IMR-90 (cell line): ENCODE measurements at regions not wholly inside any gene's neighbourhood (a gene's known extent, or its start where the extent isn't known, plus 50 kb on each side); places are given as distances from the start of the nearest gene placed in this dataset.

Experiments
- ATAC-seq: fragments of 200-7000 bp; cut with Tn5 transposase; 2 replicates; pipeline ENCODE4 v1.9.1; 2020; ENCODE audit warnings: low read depth, mild to moderate bottlenecking, moderate library complexity
- BruUV-seq: library from RNA; stranded (reverse); fragments of 400-500 nt; replicated peaks from 2 replicates; lab custom pipeline; 2021; lab: Mats Ljungman, UMichigan
- CTCF ChIA-PET: fragments of 300-600 bp; formaldehyde crosslinking; extraction: SDS; loops from one replicate; lab custom pipeline; 2021; ENCODE audit warnings: antibody characterized with exemption; lab: Yijun Ruan, JAX
- POLR2A ChIA-PET: fragments of 300-600 bp; sonication (Branson Sonifier 250); formaldehyde crosslinking; loops from one replicate; lab custom pipeline; 2022; ENCODE audit warnings: antibody characterized with exemption; ENCODE audit not compliant: unreplicated experiment; lab: Charles Lee
- DNase-seq: peaks from one replicate; pipeline ENCODE4 v3.0.0; 2013
- H2AFZ ChIP-seq: replicated peaks from 2 replicates; pipeline ENCODE3; 2013; ENCODE audit warnings: low read length, mild to moderate bottlenecking; ENCODE audit not compliant: poor library complexity
- H2AK5ac ChIP-seq: 2 replicates; pipeline ENCODE4 v1.6.1; 2013; ENCODE audit warnings: low read depth, low read length, inconsistent platforms
- H2AK9ac ChIP-seq: replicated peaks from 2 replicates; pipeline ENCODE3; 2013; ENCODE audit warnings: mild to moderate bottlenecking, low read depth, low read length, moderate library complexity; ENCODE audit not compliant: poor library complexity
- H2BK120ac ChIP-seq: 2 replicates; pipeline ENCODE4 v1.6.1; 2013; ENCODE audit warnings: low read depth, low read length, inconsistent platforms
- H2BK15ac ChIP-seq: 3 replicates; pipeline ENCODE4 v1.6.1; 2013; ENCODE audit warnings: low read depth, low read length, inconsistent platforms
- H2BK20ac ChIP-seq: 2 replicates; pipeline ENCODE4 v1.6.1; 2013; ENCODE audit warnings: low read depth, mild to moderate bottlenecking, inconsistent platforms, low read length, moderate library complexity
- H2BK5ac ChIP-seq: 2 replicates; pipeline ENCODE4 v1.6.1; 2013; ENCODE audit warnings: mild to moderate bottlenecking, low read depth, low read length, inconsistent platforms; ENCODE audit not compliant: poor library complexity, severe bottlenecking
- H3K14ac ChIP-seq: replicated peaks from 2 replicates; pipeline ENCODE4 v1.6.1; 2013; ENCODE audit warnings: low read depth, low read length, inconsistent platforms
- H3K18ac ChIP-seq: 2 replicates; pipeline ENCODE4 v1.6.1; 2013; ENCODE audit warnings: low read depth, low read length, control low read depth
- H3K23ac ChIP-seq: 2 replicates; pipeline ENCODE4 v1.6.1; 2013; ENCODE audit warnings: low read depth, low read length, inconsistent platforms
- H3K27ac ChIP-seq: 2 replicates; pipeline ENCODE4 v1.5.1; 2013; ENCODE audit warnings: mild to moderate bottlenecking, control low read depth, low read length; ENCODE audit not compliant: insufficient read depth
- H3K27me3 ChIP-seq: 2 replicates; pipeline ENCODE4 v1.6.1; 2013; ENCODE audit warnings: low read length; ENCODE audit not compliant: control insufficient read depth, insufficient read depth
- H3K36me3 ChIP-seq: 2 replicates; pipeline ENCODE4 v1.6.1; 2013; ENCODE audit warnings: low read length, mixed read lengths; ENCODE audit not compliant: control insufficient read depth, insufficient read depth
- H3K4ac ChIP-seq: 2 replicates; pipeline ENCODE4 v1.6.1; 2013; ENCODE audit warnings: low read depth, low read length, inconsistent platforms
- H3K4me1 ChIP-seq: 2 replicates; pipeline ENCODE4 v1.6.1; 2013; ENCODE audit warnings: low read length, mixed read lengths; ENCODE audit not compliant: control insufficient read depth, insufficient read depth
- H3K4me2 ChIP-seq: 2 replicates; pipeline ENCODE4 v1.6.1; 2013; ENCODE audit warnings: low read depth, mild to moderate bottlenecking, control low read depth, low read length, moderate library complexity
- H3K4me3 ChIP-seq: 2 replicates; pipeline ENCODE4 v1.5.1; 2013; ENCODE audit warnings: low read depth, mild to moderate bottlenecking, control low read depth, low read length, moderate library complexity; ENCODE audit not compliant: insufficient read depth
- H3K56ac ChIP-seq: 2 replicates; pipeline ENCODE4 v1.6.1; 2013; ENCODE audit warnings: low read length, inconsistent platforms; ENCODE audit not compliant: insufficient read depth; ENCODE audit errors: extremely low read depth
- H3K79me1 ChIP-seq, 2 experiments: 2 replicates each; pipeline ENCODE4 v1.6.1; 2013; ENCODE audit warnings: low read length in 2 of 2, inconsistent platforms in 1 of 2, low read depth in 1 of 2
- H3K9ac ChIP-seq: 2 replicates; pipeline ENCODE4 v1.6.1; 2013; ENCODE audit warnings: low read depth, low read length, control low read depth
- H3K9me1 ChIP-seq: 2 replicates; pipeline ENCODE4 v1.6.1; 2013; ENCODE audit warnings: low read length, inconsistent platforms; ENCODE audit not compliant: insufficient read depth
- H3K9me3 ChIP-seq: 2 replicates; pipeline ENCODE4 v1.6.1; 2013; ENCODE audit warnings: low read length; ENCODE audit not compliant: control insufficient read depth, insufficient read depth
- H4K20me1 ChIP-seq: 2 replicates; pipeline ENCODE4 v1.6.1; 2013; ENCODE audit warnings: low read length, inconsistent platforms; ENCODE audit not compliant: insufficient read depth
- H4K5ac ChIP-seq: 2 replicates; pipeline ENCODE4 v1.6.1; 2013; ENCODE audit warnings: mild to moderate bottlenecking, low read depth, low read length, control low read depth
- H4K8ac ChIP-seq, 2 experiments: 2 replicates each; pipeline ENCODE4 v1.6.1; 2013; ENCODE audit warnings: low read depth in 2 of 2, low read length in 2 of 2, control low read depth in 1 of 2, inconsistent platforms in 1 of 2
- H4K91ac ChIP-seq: 2 replicates; pipeline ENCODE4 v1.6.1; 2013; ENCODE audit warnings: low read depth, low read length, inconsistent platforms; ENCODE audit not compliant: insufficient read depth
- CEBPB ChIP-seq: IDR thresholded peaks from 2 replicates; pipeline ENCODE4 v1.6.1; 2012; ENCODE audit warnings: low read depth, low read length, improper control_type of control experiment
- WGBS, 2 experiments: methylation state at CpG; one replicate each; pipeline versions ENCODE4 v1.1.5 to v1.1.7; 2013; ENCODE audit warnings: missing lambda C conversion rate in 2 of 2; ENCODE audit not compliant: insufficient read length in 1 of 2; ENCODE audit errors: extremely low coverage in 2 of 2; 5-methylcytosine and 5-hydroxymethylcytosine counted together
- dilution Hi-C: fragments of 300-500 bp; cut with HindIII; formaldehyde crosslinking; loops from one replicate; pipeline ENCODE4 v1.14.3; 2018; ENCODE audit warnings: low sequenced_read_pairs; ENCODE audit not compliant: unreplicated experiment
- in situ Hi-C: fragments of 300-500 bp; cut with MboI; formaldehyde crosslinking; loops from 3 replicates; pipeline ENCODE4 v1.14.3; 2019; ENCODE audit warnings: low sequenced_read_pairs, inconsistent platforms, mixed read lengths
- intact Hi-C: fragments of 100-400 bp; cut with micrococcal nuclease; formaldehyde crosslinking; loops from 2 replicates; pipeline ENCODE4 v1.10.0; 2022

DNA sequence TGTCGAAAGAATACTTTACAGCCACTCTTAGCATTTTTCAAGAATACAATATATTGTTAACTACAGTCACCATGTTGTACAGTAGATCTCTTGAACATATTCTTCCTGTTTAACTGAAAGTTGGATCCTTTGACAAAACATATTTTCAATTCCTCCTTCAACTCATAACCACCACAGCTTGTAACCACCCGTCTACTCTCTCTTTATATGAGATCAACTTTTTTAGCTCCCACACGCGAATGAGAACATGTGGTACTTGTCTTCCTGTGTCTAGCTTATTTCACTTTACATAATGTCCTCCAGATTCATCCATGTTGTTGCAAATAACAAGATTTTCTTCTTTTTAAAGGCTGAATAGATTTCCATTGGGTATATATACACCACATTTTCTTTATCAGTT lies 338.3 kb upstream of the IGFBP7 start:
- Histone ChIP-seq H3K4me2 (no peak overlapping the region), H3K27ac (no peak overlapping the region), H2AK9ac (no peak overlapping the region), H2AFZ (no peak overlapping the region), H2BK120ac (no peak overlapping the region), H3K4me3 (no peak overlapping the region), H3K18ac (no peak overlapping the region), H3K27me3 (no peaks in the 10 kb centered on the region), H4K20me1 (no peaks in the 10 kb centered on the region), H4K8ac (no peak overlapping the region), H3K9me1 (no peaks in the 10 kb centered on the region), H3K9me3 (no peaks in the 10 kb centered on the region), H2BK5ac (no peak overlapping the region), H3K9ac (no peak overlapping the region), H2AK5ac (no peak overlapping the region), H4K5ac (no peak overlapping the region), H3K4ac (no peak overlapping the region), H3K36me3 (no peaks in the 10 kb centered on the region), H3K4me1 (no peaks in the 10 kb centered on the region), H3K23ac (no peak overlapping the region), H3K79me1 (no peaks in the 10 kb centered on the region), H2BK20ac (no peak overlapping the region), H3K14ac (no peak overlapping the region), H4K91ac (no peak overlapping the region), H3K56ac (no peak overlapping the region), H2BK15ac (no peak overlapping the region)
- TF ChIP-seq CEBPB, result no peak
- no CpG with 5 or more reads among the region's 4 CpGs for WGBS, 2 experiments
- dilution Hi-C loops, result no loop called here
- ChIA-PET CTCF (no interaction called here), POLR2A (no interaction called here)
- in situ Hi-C loops, result loop anchor here (25.0 kb wide), 1 partner anchor 411 kb away; no protein-coding TSS in a partner anchor
- no peak for DNase-seq
- ATAC-seq, result no peak
- intact Hi-C loops, result no loop called here
- BruUV-seq, result no TSS peak
